HepG2 (cell line): ENCODE measurements at regions not wholly inside any gene's neighbourhood (a gene's known extent, or its start where the extent isn't known, plus 50 kb on each side); places are given as distances from the start of the nearest gene placed in this dataset.

ENCODE experiments used
- BHLHE40 ChIP-seq: IDR thresholded peaks from 2 replicates; pipeline ENCODE4 v1.6.1; 2011; ENCODE audit warnings: low read length, improper control_type of control experiment
- EZH2 ChIP-seq: conservative IDR thresholded peaks from 2 replicates; pipeline ENCODE4 v1.6.1; 2012; ENCODE audit warnings: mild to moderate bottlenecking, low read depth, low read length, moderate library complexity
- NFIC ChIP-seq: IDR thresholded peaks from 2 replicates; pipeline ENCODE4 v1.6.1; 2012; ENCODE audit warnings: mild to moderate bottlenecking, low read length, inconsistent platforms
- NFYB ChIP-seq: sonication (generic); formaldehyde crosslinking; IDR thresholded peaks from 2 replicates; pipeline ENCODE4 v1.4.0; 2020; ENCODE audit warnings: missing genetic modification reagents
- SIN3A ChIP-seq: IDR thresholded peaks from 2 replicates; pipeline ENCODE4 v1.6.1; 2011; ENCODE audit warnings: low read depth, mild to moderate bottlenecking, control low read depth, low read length, borderline replicate concordance
- TBL1XR1 ChIP-seq: fragments of 150-350 bp; IDR thresholded peaks from 2 replicates; pipeline ENCODE4 v1.6.1; 2014; ENCODE audit warnings: borderline replicate concordance, low read length; ENCODE audit not compliant: partially characterized antibody
- ZFX ChIP-seq: sonication (generic); formaldehyde crosslinking; IDR thresholded peaks from 2 replicates; pipeline ENCODE4 v1.4.0; 2020; ENCODE audit warnings: mild to moderate bottlenecking, low read depth, missing genetic modification reagents, moderate library complexity
- ZNF562 ChIP-seq: sonication (generic); formaldehyde crosslinking; IDR thresholded peaks from 2 replicates; pipeline ENCODE4 v1.8.0; 2022; ENCODE audit warnings: missing genetic modification reagents, borderline replicate concordance
- ZNF766 ChIP-seq: sonication (generic); formaldehyde crosslinking; IDR thresholded peaks from 2 replicates; pipeline ENCODE4 v1.5.0; 2020; ENCODE audit warnings: missing genetic modification reagents, borderline replicate concordance
- TF ChIP-seq, protein P1 (sequence below), 2 experiments: fragments of 450-650 bp in 1 of 2; sonication (generic) in 1 of 2; formaldehyde crosslinking in 1 of 2; IDR thresholded peaks; 2 replicates each; pipeline versions ENCODE4 v1.6.1 to v1.8.0; 2016 to 2022; ENCODE audit warnings: antibody characterized with exemption in 1 of 2, mild to moderate bottlenecking in 1 of 2, missing genetic modification reagents in 1 of 2
- TF ChIP-seq, protein P2 (sequence below): sonication (generic); formaldehyde crosslinking; IDR thresholded peaks from 2 replicates; pipeline ENCODE4 v1.8.1; 2023; ENCODE audit warnings: missing genetic modification reagents, mild to moderate bottlenecking, borderline replicate concordance
- TF ChIP-seq, protein P3 (sequence below): sonication (generic); formaldehyde crosslinking; IDR thresholded peaks from 2 replicates; pipeline ENCODE4 v1.8.0; 2022; ENCODE audit warnings: missing genetic modification reagents, low read depth, mild to moderate bottlenecking, borderline replicate concordance

DNA sequence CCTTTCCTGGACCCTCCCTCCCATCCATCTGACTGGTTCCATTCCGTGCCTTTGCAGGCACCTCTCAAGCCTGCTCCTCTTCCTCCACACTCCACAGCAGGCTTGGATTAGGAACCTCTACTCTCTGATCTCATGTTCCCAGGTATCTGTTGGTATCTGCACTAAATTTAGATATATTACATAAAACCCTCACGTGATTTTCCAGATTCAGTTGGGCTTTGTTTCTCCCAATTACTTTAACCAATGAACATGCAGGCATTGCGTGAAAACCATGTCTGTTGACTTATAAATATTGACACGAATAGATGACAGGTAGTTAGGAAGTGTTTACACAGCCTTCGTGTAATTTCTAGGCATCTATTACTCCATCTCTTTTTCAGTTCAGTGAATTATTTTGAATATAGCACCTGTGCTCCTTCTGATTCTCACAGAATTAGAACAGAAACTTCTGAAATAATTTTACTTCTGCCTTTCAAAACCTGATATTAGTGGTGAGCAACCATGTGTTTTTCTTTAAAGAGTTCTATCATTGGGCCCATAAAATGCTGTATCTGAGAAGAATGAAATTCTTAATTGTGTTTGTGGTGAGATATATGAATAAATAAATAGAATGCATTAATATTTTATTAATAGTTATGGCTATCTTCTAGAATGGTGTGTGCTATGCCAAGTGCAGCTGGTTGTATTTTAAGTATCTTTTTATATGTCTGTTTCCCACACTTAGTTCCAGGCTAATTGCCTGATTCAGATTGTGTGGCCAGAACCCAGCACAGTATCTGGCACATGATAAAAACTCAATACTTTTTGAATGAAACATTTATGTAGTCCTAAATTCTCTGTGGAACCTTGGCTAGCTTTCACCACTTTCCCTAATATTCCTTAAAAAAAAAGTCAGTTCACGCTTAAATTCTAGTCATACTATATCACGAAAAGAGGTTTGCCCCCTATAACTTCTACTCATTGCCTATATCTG lies 304.8 kb downstream of the QDPR start:
- TF ChIP-seq, protein P1, sequence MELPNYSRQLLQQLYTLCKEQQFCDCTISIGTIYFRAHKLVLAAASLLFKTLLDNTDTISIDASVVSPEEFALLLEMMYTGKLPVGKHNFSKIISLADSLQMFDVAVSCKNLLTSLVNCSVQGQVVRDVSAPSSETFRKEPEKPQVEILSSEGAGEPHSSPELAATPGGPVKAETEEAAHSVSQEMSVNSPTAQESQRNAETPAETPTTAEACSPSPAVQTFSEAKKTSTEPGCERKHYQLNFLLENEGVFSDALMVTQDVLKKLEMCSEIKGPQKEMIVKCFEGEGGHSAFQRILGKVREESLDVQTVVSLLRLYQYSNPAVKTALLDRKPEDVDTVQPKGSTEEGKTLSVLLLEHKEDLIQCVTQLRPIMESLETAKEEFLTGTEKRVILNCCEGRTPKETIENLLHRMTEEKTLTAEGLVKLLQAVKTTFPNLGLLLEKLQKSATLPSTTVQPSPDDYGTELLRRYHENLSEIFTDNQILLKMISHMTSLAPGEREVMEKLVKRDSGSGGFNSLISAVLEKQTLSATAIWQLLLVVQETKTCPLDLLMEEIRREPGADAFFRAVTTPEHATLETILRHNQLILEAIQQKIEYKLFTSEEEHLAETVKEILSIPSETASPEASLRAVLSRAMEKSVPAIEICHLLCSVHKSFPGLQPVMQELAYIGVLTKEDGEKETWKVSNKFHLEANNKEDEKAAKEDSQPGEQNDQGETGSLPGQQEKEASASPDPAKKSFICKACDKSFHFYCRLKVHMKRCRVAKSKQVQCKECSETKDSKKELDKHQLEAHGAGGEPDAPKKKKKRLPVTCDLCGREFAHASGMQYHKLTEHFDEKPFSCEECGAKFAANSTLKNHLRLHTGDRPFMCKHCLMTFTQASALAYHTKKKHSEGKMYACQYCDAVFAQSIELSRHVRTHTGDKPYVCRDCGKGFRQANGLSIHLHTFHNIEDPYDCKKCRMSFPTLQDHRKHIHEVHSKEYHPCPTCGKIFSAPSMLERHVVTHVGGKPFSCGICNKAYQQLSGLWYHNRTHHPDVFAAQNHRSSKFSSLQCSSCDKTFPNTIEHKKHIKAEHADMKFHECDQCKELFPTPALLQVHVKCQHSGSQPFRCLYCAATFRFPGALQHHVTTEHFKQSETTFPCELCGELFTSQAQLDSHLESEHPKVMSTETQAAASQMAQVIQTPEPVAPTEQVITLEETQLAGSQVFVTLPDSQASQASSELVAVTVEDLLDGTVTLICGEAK (IDR thresholded peaks at IDR 0.05): no peak
- TF ChIP-seq, protein P1 (CRISPR knock-in tag; IDR thresholded peaks at IDR 0.05): no peak
- TF ChIP-seq ZNF766 (CRISPR knock-in tag) (no peak), BHLHE40 (no peak), ZNF562 (CRISPR knock-in tag) (no peak), TBL1XR1 (no peak), SIN3A (no peak), EZH2 (no peak), NFIC (no peak), NFYB (CRISPR knock-in tag) (no peak), ZFX (CRISPR knock-in tag) (no peak)
- TF ChIP-seq, protein P2, sequence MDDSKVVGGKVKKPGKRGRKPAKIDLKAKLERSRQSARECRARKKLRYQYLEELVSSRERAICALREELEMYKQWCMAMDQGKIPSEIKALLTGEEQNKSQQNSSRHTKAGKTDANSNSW (CRISPR knock-in tag): no peak
- TF ChIP-seq, protein P3, sequence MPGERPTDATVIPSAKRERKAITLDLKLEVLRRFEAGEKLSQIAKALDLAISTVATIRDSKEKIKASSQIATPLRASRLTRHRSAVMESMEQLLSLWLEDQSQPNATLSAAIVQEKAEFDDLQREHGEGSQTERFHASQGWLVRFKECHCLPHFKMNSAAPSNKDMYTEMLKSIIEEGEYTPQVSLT: no peak
